ENCODE measurements at regions not wholly inside any gene's neighbourhood (a gene's known extent, or its start where the extent isn't known, plus 50 kb on each side); places are given as distances from the start of the nearest gene placed in this dataset.
"Not testable (repeated sequence)": the region's sequence is repeated elsewhere in the genome, so short reads cannot be mapped to it uniquely, and the experiment has no call there.

DNA sequence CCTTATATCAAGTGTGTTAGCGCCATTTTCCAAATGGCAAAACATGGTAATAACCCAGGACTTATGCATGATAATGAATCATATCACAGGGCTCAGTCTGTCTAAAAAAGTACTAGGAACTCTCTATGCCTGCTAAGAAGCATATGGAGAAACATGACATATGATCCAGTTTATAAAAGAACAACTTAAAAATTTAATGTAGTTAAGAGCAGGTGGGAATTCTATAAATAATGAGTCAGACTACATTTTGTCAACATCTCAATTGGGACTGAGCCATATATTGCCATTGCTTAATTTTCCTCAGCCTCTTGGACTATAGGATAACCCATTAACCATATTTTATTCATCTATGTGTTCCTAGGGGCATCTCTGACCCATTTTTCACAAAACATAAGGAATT lies 360.4 kb upstream of the AGA start:
- DNase-seq (ENCODE audit: low spot score): no peak

- DNase-seq (ENCODE audit: low spot score): no peak
Observed at GRCh38 chr4:177803151-177803550, 360.9 kb upstream of the AGA start.

DNA sequence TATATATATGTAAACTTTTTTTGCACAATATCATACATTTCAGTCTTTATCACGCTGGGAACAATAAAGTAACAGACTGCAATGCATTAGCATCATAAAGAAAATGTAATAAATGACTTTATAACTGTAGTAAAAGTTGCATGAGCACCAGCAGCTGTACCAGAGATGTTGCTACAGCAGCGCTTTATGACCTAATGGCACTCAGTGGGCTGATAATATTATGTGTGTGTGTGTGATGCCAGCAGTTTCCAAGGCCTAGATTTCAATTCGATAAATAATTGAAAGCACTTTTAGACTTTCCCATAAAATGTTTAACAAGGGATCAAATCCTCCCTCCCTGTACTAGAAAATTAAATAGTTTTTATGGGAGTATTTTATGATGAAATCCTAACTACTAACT lies 367.6 kb upstream of the AGA start:
- DNase-seq (ENCODE audit: low spot score): no peak

- DNase-seq (ENCODE audit: low spot score): no peak
Observed at GRCh38 chr4:177810220-177810619, 368.0 kb upstream of the AGA start.

GRCh38 chr4:177818392-177818791 lies 376.2 kb upstream of the AGA start:
- DNase-seq (ENCODE audit: low spot score): not testable (repeated sequence)

- no peak for DNase-seq (ENCODE audit: low spot score)
Observed at GRCh38 chr4:177826973-177827372, 384.7 kb upstream of the AGA start.

DNA sequence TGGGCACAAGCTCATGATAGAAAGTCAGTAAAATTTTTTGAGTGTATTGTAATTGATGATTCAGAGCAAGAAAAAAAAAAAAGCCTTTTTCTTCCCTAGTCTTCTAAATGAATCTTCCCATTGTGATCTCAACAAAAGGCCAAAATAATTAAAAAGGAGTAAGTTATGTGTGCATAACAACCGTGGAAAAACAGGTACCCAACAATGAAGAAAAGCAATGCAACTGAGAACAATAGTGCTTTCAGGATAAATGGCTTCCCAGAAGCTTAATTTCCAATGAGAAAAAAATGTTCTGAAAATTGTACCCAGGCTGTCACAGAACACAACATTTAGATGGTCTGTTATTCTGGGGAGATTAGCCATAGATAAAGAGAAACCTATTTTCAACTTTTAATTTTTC lies 399.0 kb upstream of the AGA start:
- no peak for DNase-seq (ENCODE audit: low spot score)

DNA sequence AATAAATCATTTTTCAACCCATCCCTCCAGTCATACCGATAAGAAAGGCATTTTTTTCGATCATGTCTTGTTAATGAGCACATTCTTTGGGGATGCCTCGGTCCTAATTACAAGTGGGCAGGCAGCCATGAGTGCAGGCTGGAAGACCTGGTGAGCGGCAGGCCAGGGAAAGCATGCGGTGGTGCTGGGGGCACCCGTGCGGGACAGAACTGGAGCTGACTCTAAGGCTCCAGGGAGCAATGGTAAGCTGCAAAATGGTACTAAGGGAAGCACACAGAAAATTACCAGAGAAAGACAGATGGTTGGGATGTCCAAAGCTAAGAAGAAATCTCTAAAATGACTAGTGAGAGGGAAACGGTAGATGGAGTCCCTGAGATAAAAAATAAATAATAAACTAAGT lies 411.0 kb upstream of the AGA start:
- DNase-seq (ENCODE audit: low spot score): no peak

GRCh38 chr4:177855507-177856197 lies 413.4 kb upstream of the AGA start:
- DNase-seq (ENCODE audit: low spot score): no peak

DNA sequence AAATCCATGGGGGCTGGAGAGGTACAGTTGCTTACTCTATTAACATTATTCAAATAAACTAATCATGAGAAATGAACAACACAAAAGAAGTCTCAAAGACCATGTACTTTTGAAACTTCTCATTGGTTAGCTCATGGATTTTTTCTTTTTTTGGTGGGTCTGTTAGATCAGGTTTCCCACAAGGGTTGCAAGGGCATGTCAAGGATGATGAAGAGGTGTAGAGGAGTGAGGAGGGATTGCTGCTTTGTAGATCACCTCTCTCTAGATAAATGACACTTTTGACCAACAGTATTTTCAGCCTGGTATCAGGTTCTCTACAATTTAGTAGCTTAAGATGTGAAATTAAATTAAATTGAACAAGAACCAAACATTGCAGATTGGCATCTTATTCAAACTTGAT lies 417.9 kb upstream of the AGA start:
- DNase-seq (ENCODE audit: low spot score): no peak

GRCh38 chr4:177861551-177862094 lies 419.4 kb upstream of the AGA start:
- no peak for DNase-seq (ENCODE audit: low spot score)

DNA sequence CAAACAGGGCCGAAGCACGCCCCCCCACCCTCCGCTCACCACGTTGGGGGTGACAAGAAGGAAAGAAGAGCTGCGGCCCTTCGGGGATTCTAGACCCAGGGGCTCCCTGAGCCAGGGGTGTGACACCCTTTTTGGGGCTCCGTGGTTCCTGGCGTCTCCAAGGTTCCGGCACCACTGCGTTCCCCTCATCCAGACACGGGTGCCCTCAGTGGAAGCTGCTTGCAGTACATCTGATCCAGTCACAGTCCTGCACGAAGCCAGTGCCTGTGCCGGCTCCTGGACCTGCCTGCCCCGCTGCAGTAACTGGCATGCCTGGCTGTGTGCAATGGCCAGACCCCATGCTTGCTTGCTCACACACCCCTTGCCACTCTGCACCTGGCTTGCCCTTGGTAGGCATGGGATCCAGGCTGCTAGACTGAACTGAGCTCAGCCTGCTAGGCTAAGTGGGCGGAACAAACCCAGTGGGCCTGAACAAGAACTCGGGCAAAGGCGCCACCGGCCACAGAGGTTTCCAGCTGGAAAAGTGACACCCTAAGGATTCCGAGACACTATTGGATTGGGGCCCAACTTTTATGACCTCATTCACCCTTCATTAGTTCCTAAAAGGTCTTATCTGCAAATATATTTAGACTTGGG lies 420.4 kb upstream of the AGA start:
- no peak for DNase-seq (ENCODE audit: low spot score)

- no peak for DNase-seq (ENCODE audit: low spot score)
Observed at GRCh38 chr4:177879851-177880250, 437.6 kb upstream of the AGA start.

DNA sequence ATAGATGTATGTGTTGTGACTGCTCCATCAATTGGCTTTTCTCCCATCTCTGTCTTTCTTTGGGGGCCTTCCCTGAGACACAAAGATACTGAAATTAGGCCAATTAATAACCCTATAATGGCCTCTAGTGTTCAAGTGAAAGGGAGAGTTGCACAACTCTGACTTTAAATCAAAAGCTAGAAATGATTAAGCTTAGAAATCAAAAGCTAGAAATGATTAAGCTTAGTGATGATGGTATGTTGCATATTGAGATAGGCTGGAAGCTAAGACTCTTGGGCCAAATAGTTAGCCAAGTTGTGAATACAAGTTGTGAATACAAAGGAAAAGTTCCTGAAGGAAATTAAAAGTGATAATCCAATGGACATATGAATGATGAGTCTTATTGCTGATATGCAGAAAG lies 452.9 kb upstream of the AGA start:
- no peak for DNase-seq (ENCODE audit: low spot score)

- DNase-seq (ENCODE audit: low spot score): no peak
Observed at GRCh38 chr4:177901786-177902185, 459.5 kb upstream of the AGA start.

- DNase-seq (ENCODE audit: low spot score): no peak
Observed at GRCh38 chr4:177902386-177902785, 460.1 kb upstream of the AGA start.

DNA sequence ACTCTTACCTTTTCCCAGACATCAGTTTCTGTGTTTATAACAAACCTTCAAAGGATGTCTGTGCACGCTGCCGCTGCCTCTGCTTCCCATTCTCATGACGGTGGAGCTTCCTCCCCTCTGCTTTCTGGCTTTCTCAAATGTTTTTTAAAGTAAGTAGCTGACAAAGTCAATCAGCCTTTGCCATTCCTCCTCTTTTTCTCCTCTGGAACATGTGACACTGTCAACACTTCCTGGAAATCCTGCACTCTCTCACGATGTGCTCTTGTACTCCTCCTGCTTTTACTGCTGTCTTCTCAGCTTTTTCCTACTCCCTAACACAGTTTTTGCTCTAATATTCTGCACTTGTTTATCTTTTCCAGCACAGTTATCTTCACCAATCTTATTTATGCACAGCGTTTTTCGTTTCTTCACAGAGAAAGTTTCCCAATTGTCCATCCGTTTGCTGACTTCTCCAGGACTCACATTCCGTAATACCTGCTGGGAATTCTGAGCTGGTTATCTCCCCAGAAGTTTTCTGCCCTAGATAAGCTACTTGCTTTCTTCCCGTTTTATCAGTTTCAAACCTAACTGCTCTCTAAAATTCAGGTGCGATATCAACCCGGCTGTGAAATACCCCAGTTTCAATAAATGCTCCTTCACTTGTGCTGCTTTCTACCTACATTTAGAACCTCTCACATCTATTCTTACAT lies 465.6 kb upstream of the AGA start:
- no peak for DNase-seq (ENCODE audit: low spot score)

DNA sequence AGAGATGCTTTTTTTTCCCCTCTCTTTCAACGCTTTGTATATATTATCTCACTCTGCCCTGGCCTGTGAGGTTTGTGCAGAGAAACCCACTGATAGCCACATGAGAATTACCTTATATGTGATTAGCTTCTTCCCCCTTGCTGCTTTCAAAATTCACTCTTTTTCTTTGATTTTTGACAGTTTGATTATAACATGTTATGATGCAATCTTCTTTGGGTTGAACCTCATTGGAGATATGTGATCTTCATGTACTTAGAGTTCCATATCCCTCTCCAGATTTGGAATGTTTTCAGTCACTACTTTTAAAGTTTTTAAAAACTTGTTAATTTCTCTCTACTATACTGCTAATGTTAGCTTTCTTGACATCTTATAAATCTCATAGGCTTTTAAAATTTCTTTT lies 479.5 kb upstream of the AGA start:
- DNase-seq (ENCODE audit: low spot score): no peak

DNA sequence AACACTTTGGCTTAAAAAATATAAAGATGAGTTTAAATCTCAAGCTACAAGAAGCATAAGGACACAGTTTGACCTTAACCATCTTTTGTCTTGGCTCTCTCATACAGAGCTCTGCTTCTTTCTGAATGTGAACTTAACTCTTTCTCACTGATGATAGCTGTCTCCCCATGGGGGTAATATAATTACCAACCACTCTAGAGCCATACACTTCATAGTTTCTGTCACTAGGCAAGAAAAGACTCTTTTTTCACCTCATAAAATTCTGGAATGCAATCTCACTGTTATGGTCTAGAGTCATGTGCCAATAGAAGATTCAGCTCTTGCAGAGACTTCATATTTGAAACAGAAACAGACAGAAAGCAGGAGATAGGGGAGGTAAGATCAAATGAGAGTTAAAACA lies 481.7 kb upstream of the AGA start:
- no peak for DNase-seq (ENCODE audit: low spot score)

GRCh38 chr4:177937041-177937440 lies 494.8 kb upstream of the AGA start:
- DNase-seq (ENCODE audit: low spot score): no peak

GRCh38 chr4:177938226-177938625 lies 496.0 kb upstream of the AGA start:
- DNase-seq (ENCODE audit: low spot score): no peak

DNA sequence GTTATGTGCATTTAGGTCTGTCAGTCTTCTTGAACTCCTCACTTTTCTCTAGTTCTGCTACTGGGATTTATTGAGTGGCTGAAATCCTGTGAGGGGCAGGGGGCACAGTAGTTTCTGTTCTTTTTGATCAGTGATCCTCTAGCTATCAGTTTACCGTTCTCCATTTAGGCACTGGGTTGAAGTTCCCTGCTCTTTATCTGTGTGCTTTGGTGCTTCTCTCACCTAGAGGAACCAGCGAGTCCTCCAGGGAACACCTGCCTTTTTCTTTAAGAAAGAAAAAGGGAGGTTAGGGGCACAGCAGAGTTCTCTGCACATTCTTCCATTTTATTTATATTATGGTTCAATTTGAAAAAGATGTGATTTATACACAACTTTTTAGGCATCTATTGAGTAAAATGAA lies 503.0 kb upstream of the AGA start:
- no peak for DNase-seq (ENCODE audit: low spot score)

DNA sequence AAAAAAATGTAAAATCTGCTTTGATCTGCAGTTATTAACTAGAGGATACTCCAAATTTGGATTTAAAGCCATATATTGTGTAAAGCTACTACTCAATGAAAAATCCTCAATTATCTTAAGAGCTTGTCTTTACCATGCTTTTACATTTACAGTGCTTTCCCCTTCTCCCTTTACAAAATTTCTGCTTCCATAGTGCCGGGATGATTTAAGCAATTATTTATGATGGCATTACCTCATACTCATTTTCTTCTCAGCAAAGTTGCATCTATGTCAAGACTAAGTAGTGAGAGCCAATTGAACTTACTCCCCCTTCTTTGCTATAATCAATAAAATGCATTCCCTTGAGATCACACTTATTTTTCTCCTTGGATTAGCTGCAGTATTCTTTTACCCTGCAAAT lies 505.4 kb upstream of the AGA start:
- no peak for DNase-seq (ENCODE audit: low spot score)
